Neural cell (in vitro differentiated cells): ENCODE measurements at regions not wholly inside any gene's neighbourhood (a gene's known extent, or its start where the extent isn't known, plus 50 kb on each side); places are given as distances from the start of the nearest gene placed in this dataset.

Experiments used
- H2AFZ ChIP-seq: fragments of 200-600, 300-800 bp; sonication (generic), shearing (Covaris generic); 2 replicates; pipeline ENCODE4 v1.6.0; 2014; ENCODE audit warnings: low read depth, mild to moderate bottlenecking, antibody characterized with exemption, low read length, moderate library complexity
- H3F3A ChIP-seq: fragments of 200-600 bp; shearing (Covaris generic); 2 replicates; pipeline ENCODE4 v1.6.1; 2016; ENCODE audit warnings: mild to moderate bottlenecking, moderate library complexity, mixed read lengths, antibody characterized with exemption, low read length; ENCODE audit not compliant: insufficient read depth, poor library complexity, severe bottlenecking
- H3K27ac ChIP-seq: fragments of 200-600, 300-800 bp; sonication (generic), shearing (Covaris generic); 2 replicates; pipeline ENCODE4 v1.5.1; 2014; ENCODE audit warnings: mild to moderate bottlenecking, low read length, moderate library complexity
- H3K27me3 ChIP-seq: fragments of 300-800, 200-600 bp; sonication (generic), shearing (Covaris generic); 2 replicates; pipeline ENCODE4 v1.6.0; 2014; ENCODE audit warnings: mild to moderate bottlenecking, low read depth, low read length, moderate library complexity; ENCODE audit not compliant: insufficient read depth
- H3K36me3 ChIP-seq: fragments of 300-800, 200-600 bp; sonication (generic), shearing (Covaris generic); 2 replicates; pipeline ENCODE4 v1.5.1; 2014; ENCODE audit warnings: mild to moderate bottlenecking, antibody characterized with exemption, low read length, moderate library complexity; ENCODE audit not compliant: insufficient read depth
- H3K4me2 ChIP-seq: fragments of 300-800, 200-600 bp; sonication (generic), shearing (Covaris generic); 2 replicates; pipeline ENCODE4 v1.6.0; 2014; ENCODE audit warnings: mild to moderate bottlenecking, low read length
- H3K4me3 ChIP-seq: fragments of 300-800, 200-600 bp; sonication (generic), shearing (Covaris generic); 2 replicates; pipeline ENCODE4 v1.5.1; 2014; ENCODE audit warnings: mild to moderate bottlenecking, low read length, moderate library complexity
- H3K79me2 ChIP-seq: fragments of 200-600 bp; shearing (Covaris generic); replicated peaks from 2 replicates; pipeline ENCODE4 v1.6.0; 2014; ENCODE audit warnings: mild to moderate bottlenecking, low read length, moderate library complexity; ENCODE audit not compliant: insufficient read depth
- H3K9ac ChIP-seq: fragments of 300-800, 200-600 bp; sonication (generic), shearing (Covaris generic); 2 replicates; pipeline ENCODE4 v1.6.1; 2016; ENCODE audit warnings: mild to moderate bottlenecking, low read length, mixed read lengths
- H3K9me2 ChIP-seq: fragments of 200-600 bp; shearing (Covaris generic); 2 replicates; pipeline ENCODE4 v1.6.1; 2016; ENCODE audit warnings: mild to moderate bottlenecking, low read length, mixed read lengths; ENCODE audit not compliant: insufficient read depth
- H3K9me3 ChIP-seq: fragments of 200-600, 300-800 bp; sonication (generic), shearing (Covaris generic); 2 replicates; pipeline ENCODE4 v1.6.1; 2016; ENCODE audit warnings: mild to moderate bottlenecking, mixed run types, low read length, moderate library complexity, mixed read lengths
- H4K20me1 ChIP-seq: fragments of 200-600 bp; shearing (Covaris generic); 2 replicates; pipeline ENCODE4 v1.6.1; 2016; ENCODE audit warnings: mild to moderate bottlenecking, mixed run types; ENCODE audit not compliant: insufficient read depth
- CTCF ChIP-seq: fragments of 450-650 bp; IDR thresholded peaks from 2 replicates; pipeline ENCODE4 v1.5.1; 2014; ENCODE audit warnings: antibody characterized with exemption, mild to moderate bottlenecking, moderate library complexity; ENCODE audit not compliant: poor library complexity, severe bottlenecking
- EP300 ChIP-seq: fragments of 450-650 bp; conservative IDR thresholded peaks from 2 replicates; pipeline ENCODE4 v1.6.1; 2014; ENCODE audit warnings: antibody characterized with exemption, mild to moderate bottlenecking, moderate library complexity; ENCODE audit not compliant: poor library complexity, severe bottlenecking
- EZH2 ChIP-seq: fragments of 200-600, 300-800 bp; shearing (Covaris generic), sonication (generic); IDR thresholded peaks from 2 replicates; pipeline ENCODE4 v1.6.1; 2014; ENCODE audit warnings: antibody characterized with exemption, low read length, borderline replicate concordance, mild to moderate bottlenecking; ENCODE audit not compliant: insufficient read depth, poor library complexity, severe bottlenecking
- MXI1 ChIP-seq: fragments of 450-650 bp; conservative IDR thresholded peaks from 2 replicates; pipeline ENCODE4 v1.6.1; 2014; ENCODE audit warnings: antibody characterized with exemption, mild to moderate bottlenecking; ENCODE audit not compliant: poor library complexity, severe bottlenecking
- POLR2AphosphoS5 ChIP-seq: IDR thresholded peaks from 2 replicates; pipeline ENCODE4 v1.6.1; 2012
- RAD21 ChIP-seq: fragments of 450-650 bp; conservative IDR thresholded peaks from 2 replicates; pipeline ENCODE4 v1.6.1; 2014; ENCODE audit warnings: antibody characterized with exemption, mild to moderate bottlenecking, moderate library complexity
- REST ChIP-seq: IDR thresholded peaks from 2 replicates; pipeline ENCODE4 v1.6.1; 2012; ENCODE audit warnings: borderline replicate concordance
- SMC3 ChIP-seq: fragments of 450-650 bp; conservative IDR thresholded peaks from 2 replicates; pipeline ENCODE4 v1.6.1; 2014; ENCODE audit warnings: antibody characterized with exemption, mild to moderate bottlenecking, moderate library complexity; ENCODE audit not compliant: poor library complexity
- TAF1 ChIP-seq: IDR thresholded peaks from 2 replicates; pipeline ENCODE4 v1.6.1; 2012; ENCODE audit warnings: low read depth

- H3K4me3 ChIP-seq, result no peak overlapping the region
- no peaks in the 10 kb centered on the region for H3K9me2 ChIP-seq
- TF ChIP-seq TAF1 (no peak), RAD21 (no peak), POLR2AphosphoS5 (no peak), SMC3 (no peak), EP300 (no peak), MXI1 (no peak), REST (no peak), EZH2 (no peak), CTCF (no peak)
- no peak overlapping the region for H3K9ac ChIP-seq
- no peak overlapping the region for H2AFZ ChIP-seq
- no peaks in the 10 kb centered on the region for H3K79me2 ChIP-seq
- no peaks in the 10 kb centered on the region for H3F3A ChIP-seq
- no peaks in the 10 kb centered on the region for H4K20me1 ChIP-seq
- H3K9me3 ChIP-seq, result no peaks in the 10 kb centered on the region
- no peak overlapping the region for H3K27ac ChIP-seq
- no peaks in the 10 kb centered on the region for H3K36me3 ChIP-seq
- H3K27me3 ChIP-seq, result no peaks in the 10 kb centered on the region
- H3K4me2 ChIP-seq, result no peak overlapping the region
Measured at GRCh38 chr13:91219201-91219600, 128.3 kb upstream of the MIR17HG start.

GRCh38 chr13:91220872-91221271 lies 126.6 kb upstream of the MIR17HG start:
- Histone ChIP-seq H3F3A (no peaks in the 10 kb centered on the region), H3K36me3 (no peaks in the 10 kb centered on the region), H3K9me3 (no peaks in the 10 kb centered on the region), H3K27ac (no peak overlapping the region), H3K9me2 (no peaks in the 10 kb centered on the region), H3K4me3 (no peak overlapping the region), H3K4me2 (no peak overlapping the region), H3K79me2 (no peaks in the 10 kb centered on the region), H3K9ac (no peak overlapping the region), H4K20me1 (no peaks in the 10 kb centered on the region), H3K27me3 (no peaks in the 10 kb centered on the region), H2AFZ (no peak overlapping the region)
- TF ChIP-seq SMC3 (no peak), TAF1 (no peak), CTCF (no peak), RAD21 (no peak), EZH2 (no peak)
